ENCODE measurements at regions not wholly inside any gene's neighbourhood (a gene's known extent, or its start where the extent isn't known, plus 50 kb on each side); places are given as distances from the start of the nearest gene placed in this dataset.
"Not testable (repeated sequence)": the region's sequence is repeated elsewhere in the genome, so short reads cannot be mapped to it uniquely, and the experiment has no call there.

DNA sequence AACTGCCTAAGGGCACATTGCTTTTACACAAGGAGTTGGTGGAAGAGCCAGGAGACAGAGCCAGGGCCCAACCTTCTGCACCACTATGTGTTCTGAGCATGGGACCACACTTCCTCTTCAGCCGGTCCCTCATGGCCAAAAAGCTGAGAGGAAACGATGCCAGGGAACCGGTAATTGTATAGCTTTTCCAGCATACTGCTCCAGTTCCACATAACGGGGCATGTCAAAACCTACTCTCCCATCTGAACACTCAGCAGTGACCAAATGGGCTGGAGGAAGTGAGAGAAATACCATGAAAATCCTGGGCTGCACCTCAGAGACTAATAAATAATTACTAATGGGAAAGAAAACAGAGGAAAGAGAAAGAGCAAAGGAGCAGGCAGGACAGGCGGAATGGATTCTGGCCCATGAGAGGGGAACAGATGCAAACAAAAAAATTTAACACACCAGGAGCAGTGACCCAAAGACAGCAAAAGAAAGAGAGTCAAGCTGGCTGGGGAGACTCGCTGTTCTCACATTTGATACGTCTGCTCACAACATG is 52.0 kb upstream of the BMP2 start:
- in situ Hi-C loops (cut with HindIII; ENCODE audit: low sequenced_read_pairs) = no loop called here

DNA sequence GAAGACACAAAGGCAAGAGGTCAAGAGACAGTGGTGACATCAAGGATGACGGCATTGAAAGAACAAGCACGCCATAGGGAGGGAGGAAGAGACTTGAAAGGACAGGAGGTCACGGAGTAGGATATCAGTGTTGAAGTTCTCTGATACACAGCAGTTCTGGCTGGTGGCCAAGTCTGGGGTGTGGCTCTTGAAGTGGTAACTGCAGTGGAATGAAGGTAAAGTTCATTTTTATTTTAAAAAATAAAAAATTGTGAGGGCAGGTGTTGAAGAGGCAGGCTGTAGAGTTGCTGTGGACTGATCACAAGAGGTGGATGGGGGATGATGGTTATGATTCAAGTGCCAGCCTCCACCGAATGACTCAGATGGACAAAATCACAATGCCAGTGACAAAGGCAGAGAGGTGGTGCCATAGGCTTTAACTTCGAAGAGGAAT is 53.2 kb upstream of the BMP2 start:
- in situ Hi-C loops (cut with HindIII; ENCODE audit: low sequenced_read_pairs) = no loop called here

DNA sequence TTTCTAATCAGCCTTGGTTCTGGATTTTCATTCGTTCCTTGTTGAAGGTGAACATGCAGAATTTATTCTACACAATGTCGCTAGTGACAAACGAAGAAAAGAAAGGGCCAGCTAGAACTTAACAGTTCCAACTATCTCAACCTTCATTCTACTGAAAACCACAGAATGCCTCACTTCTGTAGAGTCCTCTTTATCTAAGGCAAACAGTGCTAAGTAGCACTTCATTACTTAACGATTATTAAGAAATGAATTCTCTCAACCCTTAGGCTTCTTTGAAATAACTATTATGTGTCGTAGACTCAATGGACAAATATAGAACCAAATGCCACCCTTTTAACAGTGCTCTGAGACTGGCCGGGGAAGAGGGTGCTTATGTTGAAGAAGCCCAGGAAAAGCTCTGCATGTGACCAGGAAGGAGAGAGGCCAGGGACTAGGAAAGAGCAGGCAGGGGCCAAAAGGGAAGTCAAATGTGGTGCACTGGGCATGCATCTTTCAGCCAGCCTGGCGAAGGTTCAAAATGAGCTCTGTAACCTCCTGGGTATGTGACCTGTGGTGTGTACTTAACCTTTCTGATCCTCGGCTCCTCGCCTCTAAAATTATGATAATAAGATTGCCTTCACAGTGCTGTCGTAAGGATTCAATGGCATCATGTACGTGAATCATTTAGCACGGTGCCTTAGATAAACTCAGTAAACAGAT is 55.4 kb upstream of the BMP2 start:
- in situ Hi-C loops (cut with HindIII; ENCODE audit: low sequenced_read_pairs) = no loop called here

DNA sequence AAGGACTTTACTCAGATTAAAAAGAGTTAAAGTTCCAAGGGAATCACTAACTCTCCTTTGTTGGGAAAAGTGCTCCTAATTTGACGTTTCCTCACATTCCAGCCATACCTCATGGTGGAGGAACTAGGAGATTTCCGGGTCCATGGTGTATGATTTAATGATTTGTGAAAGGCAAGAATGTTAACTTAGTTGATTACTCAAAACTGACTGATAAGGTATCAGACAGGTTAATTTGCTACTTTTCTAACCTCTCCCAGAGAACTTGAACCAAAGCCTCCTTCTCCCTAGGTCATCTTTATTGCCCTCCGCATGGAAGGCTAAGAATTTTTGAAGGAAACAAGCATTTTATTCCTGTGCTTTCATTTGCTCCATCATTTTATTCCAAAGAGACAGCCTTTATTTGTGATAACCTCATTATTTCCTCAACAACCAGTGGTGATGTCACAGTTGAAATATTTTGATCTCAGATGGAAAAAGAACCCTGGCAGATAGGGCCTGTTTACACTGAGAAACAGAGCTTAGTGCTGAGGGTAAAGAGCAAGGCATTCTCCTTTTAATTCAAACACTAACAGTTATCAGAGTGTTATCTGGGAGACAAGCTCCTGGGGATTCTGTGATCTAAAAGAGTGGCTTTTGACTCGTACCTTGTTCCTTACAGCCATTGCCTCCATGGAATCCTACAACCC is 57.4 kb upstream of the BMP2 start:
- in situ Hi-C loops (cut with HindIII; ENCODE audit: low sequenced_read_pairs) = no loop called here

DNA sequence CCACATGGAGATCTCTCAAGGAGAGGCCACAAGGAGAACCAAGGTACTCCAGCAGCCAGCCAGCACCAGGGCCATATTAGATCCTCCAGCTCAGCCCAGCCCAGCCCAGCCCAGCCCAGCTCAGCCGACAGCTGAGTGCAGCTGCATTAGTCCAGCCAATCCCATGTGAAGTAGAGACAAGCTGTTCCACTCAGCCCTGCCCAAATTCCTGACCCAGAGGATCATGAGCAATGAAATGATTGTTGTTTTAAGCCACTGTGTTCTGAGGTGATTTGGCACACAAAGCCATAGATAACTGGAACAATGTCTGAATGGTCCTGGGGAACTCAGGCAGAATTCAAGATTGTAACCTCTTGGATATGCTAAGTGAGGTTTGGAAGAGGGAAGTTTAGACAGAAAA is 59.5 kb upstream of the BMP2 start:
- in situ Hi-C loops (cut with HindIII; ENCODE audit: low sequenced_read_pairs) = no loop called here

DNA sequence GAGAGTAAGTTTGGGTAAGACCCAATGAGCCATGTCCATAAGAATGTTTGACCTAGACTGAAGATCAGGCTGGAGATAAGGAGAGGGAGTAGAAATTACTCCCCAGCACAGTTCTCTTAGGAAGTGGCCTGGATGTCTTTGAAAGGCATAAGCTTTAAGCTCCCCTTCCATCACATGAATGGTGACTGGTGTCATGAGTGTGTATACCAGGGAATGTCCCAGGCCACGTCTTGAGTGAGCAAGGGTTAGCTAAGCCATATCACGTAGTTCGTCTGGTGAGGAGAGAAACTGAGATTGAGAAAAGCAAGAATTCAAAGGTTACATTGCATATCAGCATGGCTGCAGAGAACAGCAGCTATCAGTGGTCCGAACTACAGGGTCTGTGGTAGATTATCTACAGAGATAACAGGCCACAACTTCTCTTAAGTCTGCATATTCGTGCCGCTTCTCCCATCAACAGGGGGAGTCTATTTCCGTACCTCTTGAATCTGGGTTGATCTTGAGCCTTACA is 60.1 kb upstream of the BMP2 start:
- in situ Hi-C loops (cut with HindIII; ENCODE audit: low sequenced_read_pairs) = no loop called here

DNA sequence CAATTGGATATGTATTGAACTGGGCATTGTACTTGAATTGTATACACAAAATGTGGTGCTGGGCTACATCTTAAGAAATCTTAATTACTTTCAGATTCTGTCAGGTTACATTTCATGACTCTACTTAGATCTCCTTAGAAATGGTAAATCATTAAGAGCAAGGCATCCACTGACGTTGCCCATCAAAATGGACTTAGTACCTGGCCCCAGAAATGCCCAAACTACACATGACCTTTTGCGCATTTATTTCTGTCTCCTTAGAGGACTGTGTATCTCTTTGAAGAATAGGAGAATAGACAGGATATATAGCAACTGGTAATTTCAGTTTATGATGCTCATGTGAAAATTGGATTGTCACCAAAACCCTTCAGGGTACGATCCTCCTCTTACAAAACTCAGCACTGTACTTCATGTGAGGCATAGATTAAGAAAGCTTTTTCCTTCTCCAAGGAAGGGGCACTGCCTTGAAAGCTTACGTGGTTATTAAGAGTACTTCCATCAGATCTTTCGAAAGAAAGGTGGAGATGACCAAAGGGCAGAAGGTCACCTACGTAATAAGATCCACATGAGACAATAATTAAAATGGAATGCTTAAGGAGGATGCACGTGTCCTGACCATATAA is 61.4 kb upstream of the BMP2 start:
- in situ Hi-C loops (cut with HindIII; ENCODE audit: low sequenced_read_pairs) = no loop called here

DNA sequence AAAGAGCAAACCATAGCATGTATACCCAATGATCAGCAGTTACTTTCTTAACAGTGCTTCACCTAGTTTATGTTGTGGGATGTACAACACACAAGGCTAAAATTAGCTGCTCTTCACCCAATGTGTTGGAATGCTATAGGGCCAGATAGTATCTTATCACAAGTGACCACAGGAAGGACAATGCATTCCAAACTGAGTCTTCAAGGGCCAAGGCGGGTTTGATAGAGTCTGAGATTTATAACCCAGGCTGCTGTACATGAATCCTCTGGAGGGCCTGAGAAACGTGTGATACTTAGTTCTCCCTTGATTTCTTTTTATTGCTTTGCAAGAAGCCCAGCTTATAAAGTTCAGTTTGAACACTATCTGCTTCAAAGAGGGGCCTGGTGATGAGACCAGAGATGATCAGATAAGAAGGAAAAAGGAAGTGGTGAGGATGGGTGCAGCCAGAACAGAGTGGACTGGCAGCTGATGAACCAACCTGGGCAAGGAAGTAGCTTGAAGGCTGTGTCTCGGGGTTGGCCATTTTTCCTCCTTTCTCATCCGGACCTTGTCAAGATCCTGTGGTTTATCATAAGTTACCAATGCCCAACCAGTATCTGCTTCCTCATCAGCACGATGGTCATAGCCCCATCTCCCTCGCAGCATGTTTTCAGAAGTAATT is 62.2 kb upstream of the BMP2 start:
- in situ Hi-C loops (cut with HindIII; ENCODE audit: low sequenced_read_pairs) = no loop called here

DNA sequence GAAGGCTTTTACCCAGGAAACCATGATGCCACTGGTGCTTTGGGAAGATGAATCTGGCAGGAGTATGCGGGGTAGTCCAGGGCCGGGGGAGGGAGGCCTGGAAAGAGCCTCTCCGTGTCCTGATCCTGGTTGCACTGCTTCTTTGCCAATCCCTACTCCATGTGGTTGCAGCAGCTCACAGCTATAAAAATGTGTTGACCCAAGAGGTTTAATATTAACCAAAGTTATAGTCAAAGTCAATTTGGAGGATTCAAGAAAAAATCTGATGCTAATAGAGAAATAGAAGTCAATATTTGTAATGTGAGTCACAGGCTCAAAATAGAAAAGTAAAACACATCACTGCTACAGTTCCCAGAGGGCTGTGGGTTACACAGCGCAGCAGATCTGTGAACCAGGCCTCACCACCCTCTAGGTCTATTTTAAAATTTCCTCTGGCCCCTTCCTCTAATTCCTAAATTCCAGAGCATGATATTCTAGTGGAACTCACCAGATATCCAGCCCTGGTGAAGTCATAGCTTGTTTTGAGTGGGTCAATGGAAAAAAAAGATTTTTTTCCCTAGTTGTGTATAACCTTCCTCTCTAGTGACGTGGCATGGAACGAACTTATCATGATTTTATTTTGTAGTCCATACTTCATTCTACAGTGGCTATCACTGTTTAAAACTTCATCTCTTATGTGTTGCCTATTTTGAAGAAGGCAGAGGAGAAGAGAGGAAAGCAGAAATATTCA is 63.2 kb upstream of the BMP2 start:
- in situ Hi-C loops (cut with HindIII; ENCODE audit: low sequenced_read_pairs) = no loop called here

DNA sequence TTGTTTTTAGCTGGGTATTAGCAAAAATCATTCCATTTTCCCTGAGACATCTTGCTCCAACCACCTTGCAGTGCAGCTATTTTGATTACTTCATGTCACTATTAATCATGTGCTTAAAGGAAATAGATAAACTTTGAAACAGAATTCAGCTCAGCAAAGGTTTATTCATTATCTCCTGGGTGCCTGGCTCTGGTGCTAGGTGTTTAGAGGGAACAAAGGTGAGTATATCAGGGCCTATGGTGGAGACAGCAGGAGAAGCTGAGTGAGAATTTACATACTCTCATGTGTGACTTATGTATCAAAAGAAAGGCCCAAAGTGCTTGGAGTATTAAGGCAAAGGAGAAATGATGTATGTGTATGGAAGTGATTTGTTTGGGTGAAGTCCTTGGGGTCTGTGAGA is 63.8 kb upstream of the BMP2 start:
- in situ Hi-C loops (cut with HindIII; ENCODE audit: low sequenced_read_pairs) = no loop called here

DNA sequence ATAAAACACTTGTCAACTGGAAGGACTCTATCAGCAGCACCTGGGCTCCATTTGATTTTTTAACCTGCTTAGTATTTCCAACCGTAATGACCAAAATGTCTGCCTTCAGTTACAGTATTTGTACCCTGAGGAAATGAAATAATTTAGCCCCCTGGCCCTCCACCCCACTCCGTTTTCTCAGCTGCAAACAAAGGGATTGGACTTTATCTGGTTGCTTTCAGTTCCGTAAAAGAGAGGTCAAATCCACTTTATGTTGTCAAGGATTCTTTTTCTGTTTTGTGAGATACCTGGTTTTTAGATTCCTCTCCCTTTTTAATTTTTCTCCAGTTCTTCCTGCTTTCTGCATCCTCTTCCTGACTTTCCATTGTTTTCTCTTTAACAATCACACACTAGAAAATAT is 64.4 kb upstream of the BMP2 start:
- in situ Hi-C loops (cut with HindIII; ENCODE audit: low sequenced_read_pairs) = no loop called here

DNA sequence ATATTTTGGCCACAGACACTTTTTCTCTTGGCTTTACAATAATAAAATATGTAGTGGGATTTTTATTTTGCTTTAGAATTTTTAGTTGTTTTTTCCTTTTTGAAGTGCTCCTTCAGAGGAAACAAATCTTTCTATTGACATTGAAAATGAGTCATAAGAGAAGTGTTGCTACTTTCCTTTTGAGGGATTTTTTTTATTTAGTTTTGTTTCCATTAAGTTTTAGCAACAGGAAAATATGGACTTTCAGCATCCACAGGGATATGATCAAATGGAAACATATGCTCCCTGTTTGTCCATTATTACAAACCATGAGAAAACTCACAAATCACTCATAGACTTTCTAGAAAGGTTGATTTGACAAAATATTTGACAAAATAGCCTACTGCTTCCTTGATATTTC is 65.3 kb upstream of the BMP2 start:
- in situ Hi-C loops (cut with HindIII; ENCODE audit: low sequenced_read_pairs) = no loop called here

DNA sequence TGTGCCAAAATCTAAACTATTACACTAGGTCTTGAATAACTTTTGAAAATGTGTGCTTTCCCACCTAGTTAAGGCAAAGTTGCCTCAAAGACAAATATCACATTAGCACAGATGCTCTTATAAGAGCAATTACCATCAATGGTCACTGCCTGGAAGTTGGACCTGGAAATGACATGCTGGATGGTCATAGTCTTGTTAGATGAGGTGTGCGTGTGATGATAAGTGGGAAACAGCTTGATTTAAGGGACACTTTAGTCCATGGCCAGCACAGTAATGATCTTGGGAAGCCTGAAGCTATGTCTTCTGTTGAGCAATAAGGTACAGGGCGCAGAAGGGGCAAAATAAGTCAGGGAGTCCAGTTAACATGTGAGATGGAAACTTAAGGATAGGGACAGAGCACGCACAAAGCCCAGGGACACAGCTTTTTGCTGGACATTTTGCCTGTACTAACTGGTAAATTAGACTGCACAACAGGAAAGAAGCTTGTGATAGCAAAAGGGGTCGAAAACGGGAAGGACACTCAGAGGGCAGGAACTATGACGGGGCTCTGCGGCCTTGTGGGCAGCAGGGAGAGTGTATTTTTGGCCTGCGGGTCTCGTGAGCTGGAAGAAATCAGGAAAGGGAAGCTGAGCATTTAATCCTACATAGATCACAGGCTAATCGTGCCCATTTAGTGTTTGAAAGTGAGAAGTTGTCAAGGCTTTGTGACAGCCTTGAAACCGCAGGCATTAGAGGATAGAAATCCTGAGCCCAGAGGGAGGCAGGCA is 66.7 kb upstream of the BMP2 start:
- in situ Hi-C loops (cut with HindIII; ENCODE audit: low sequenced_read_pairs) = no loop called here

DNA sequence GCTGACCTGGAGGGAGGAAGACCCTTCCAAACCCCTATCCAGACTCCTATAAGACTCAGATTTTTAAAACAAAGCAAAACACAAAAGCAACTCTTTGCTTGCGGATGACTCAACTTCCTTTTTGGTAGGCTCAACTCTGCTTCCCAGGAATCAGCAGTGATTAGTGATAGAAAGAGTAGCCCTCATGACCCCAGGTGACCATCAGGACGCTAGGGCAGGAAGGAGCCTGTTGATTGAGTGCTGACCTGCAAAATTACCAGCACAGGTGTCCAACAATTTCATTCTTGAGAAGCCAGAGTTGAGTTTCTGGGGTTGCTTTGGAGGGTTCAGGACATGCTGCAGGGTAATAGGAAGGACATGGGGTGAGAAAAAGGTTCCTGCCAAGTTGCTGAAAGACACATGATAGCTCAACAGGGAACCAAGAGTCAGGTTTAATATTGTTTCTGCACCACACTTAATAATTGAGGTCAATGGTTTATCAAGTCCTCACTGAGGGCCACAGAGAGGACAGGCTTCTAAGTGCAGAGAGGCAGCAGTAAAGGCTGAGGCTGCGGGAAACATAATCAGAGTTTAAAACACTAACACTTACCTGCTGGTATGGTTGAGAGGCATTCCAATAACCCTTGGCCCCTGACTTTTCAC is 67.4 kb upstream of the BMP2 start:
- in situ Hi-C loops (cut with HindIII; ENCODE audit: low sequenced_read_pairs) = no loop called here

DNA sequence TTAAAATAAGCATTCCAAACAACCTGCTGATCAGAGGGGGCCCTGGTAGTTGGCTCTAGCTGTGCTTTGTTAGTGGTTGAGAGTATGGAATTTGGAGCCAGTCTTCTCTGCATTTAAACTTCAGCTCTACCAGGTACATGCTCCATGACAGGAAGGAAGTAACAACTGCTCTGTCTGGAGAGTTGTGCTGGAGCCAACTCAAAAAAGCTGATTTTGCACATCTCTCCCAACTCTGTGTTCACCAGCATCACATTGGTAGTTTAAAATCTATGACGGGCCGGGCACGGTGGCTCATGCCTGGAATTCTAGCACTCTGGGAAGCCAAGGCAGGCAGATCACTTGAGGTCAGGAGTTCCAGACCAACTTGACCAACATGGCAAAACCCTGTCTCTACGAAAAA is 68.8 kb upstream of the BMP2 start:
- in situ Hi-C loops (cut with HindIII; ENCODE audit: low sequenced_read_pairs) = no loop called here

DNA sequence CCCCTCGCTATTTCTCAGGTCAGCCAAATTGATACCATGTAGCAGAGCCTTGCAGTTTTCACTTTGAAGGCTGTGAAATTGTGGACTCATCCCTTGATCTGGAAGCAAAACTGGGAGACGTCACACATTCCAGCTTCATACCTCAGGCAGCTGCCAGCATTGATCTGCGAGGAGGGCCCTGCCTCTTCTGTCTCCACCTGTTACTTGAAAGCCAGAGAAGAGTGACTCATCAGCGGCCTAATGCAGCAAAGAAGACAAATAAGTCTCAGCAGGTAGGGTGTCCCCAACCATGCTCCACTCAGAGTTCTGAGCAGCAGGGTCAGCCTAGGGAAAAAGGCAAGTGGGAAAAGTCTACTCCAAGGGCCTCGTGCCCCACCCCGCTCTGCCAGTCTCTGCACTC is 69.4 kb upstream of the BMP2 start:
- in situ Hi-C loops (cut with HindIII; ENCODE audit: low sequenced_read_pairs) = no loop called here

DNA sequence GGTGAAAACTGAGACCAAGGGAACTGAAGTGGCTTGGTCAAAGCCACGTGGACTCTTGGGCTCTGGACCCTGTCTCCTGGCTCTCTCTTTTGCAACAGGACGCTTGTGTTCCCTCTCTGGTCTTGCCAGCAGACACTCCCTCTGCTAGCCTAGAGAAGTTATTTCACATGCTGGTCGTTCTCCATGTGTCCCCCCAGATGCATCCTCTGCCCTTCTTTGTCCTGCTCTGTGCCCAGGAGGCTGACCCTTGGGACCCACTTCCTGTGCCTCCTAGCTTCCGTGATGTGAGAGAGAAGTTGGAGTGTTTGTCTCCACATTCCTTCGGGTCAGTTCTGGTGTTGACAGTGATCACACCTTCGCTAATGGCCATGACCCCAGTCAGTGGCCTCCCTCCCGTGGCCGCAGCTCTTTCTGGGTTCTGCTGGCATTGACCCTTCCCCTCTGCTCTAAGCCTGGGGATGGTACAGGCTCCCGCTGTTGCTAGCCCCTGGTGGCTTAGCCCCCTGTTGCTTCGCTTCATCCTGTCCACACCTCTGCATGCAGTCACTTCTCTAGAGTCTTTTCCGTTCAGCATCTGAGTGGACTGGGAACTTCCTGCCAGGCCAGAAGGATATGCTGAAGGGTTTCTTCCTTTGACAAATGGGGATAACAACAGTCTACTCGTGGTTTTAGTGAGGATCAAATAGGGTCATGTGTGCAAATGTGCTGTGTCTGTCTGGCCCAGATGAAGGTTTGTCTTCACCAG is 70.1 kb upstream of the BMP2 start:
- in situ Hi-C loops (cut with HindIII; ENCODE audit: low sequenced_read_pairs) = no loop called here

DNA sequence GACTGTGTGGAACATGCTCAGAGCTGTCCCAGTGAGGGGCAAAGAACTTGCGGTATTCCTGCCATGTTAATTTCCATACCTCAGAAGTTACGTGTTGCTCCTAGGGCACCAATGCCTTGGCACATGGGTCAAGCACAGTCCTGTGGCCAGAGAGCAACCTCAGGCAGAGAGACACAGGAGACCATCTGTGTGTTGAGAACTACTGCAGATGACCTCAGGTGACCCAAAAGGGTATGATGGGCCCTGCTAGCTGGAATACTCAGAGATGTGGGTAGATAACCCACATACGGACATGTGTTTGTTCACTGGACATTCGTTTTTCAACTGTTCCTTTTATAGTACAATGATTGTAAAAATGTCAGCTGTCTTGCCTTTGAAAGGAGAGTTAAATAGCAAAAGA is 71.5 kb upstream of the BMP2 start:
- in situ Hi-C loops (cut with HindIII; ENCODE audit: low sequenced_read_pairs) = no loop called here

DNA sequence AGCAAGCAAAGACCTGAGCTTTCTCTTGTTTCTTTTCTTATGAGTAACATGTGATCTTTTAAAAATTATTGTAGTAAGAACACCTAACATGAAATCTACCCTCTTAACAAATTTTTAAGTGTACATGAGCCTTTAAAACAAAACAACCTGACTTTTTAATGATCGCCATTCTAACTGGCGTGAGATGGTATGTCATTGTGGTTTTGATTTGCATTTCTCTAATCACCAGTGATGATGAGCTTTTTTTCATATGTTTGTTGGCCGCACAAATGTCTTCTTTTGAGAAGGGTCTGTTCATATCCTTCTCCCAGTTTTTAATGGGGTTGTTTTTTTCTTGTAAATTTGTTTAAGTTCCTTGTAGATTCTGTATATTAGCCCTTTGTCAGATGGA is 73.7 kb upstream of the BMP2 start:
- in situ Hi-C loops (cut with HindIII; ENCODE audit: low sequenced_read_pairs) = not testable (repeated sequence)
